B cell (primary cell): ENCODE measurements at regions not wholly inside any gene's neighbourhood (a gene's known extent, or its start where the extent isn't known, plus 50 kb on each side); places are given as distances from the start of the nearest gene placed in this dataset.

ENCODE experiments used
- CTCF ChIP-seq: fragments of 200-600 bp; IDR thresholded peaks from one replicate; pipeline ENCODE4 v1.8.0; 2022; ENCODE audit warnings: antibody characterized with exemption, mild to moderate bottlenecking
- EZH2 ChIP-seq: IDR thresholded peaks from 2 replicates; pipeline ENCODE4 v1.6.1; 2012; ENCODE audit warnings: borderline replicate concordance, low read depth, mild to moderate bottlenecking, moderate library complexity, low read length; ENCODE audit not compliant: insufficient read depth, poor library complexity, severe bottlenecking

DNA sequence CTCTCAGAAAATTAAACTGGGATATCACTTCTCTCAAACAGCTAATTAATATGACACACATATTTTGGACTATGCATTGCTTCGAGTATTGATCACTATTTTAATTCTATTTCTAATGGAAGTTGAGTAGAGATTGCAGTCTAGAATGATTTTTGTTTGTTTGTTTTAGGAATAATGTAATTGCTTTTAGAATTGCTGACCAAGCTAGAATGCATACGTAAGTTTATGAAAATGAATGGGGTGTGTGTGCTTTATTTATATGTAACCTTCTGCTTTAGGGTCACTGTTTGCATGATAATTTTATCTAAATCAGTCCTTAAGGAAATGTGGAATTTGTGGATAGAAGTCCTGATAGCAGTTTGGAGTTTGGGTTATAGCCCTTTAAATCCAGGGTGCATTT is 371.4 kb downstream of the NR2F2 start:
- no peak for TF ChIP-seq CTCF
- TF ChIP-seq EZH2: no peak
